Amniotic epithelial cell (primary cell): ENCODE measurements at regions not wholly inside any gene's neighbourhood (a gene's known extent, or its start where the extent isn't known, plus 50 kb on each side); places are given as distances from the start of the nearest gene placed in this dataset.

Source experiments
- DNase-seq: peaks from one replicate; pipeline ENCODE4 v3.0.0-alpha.2; 2010; ENCODE audit warnings: low read depth

DNA sequence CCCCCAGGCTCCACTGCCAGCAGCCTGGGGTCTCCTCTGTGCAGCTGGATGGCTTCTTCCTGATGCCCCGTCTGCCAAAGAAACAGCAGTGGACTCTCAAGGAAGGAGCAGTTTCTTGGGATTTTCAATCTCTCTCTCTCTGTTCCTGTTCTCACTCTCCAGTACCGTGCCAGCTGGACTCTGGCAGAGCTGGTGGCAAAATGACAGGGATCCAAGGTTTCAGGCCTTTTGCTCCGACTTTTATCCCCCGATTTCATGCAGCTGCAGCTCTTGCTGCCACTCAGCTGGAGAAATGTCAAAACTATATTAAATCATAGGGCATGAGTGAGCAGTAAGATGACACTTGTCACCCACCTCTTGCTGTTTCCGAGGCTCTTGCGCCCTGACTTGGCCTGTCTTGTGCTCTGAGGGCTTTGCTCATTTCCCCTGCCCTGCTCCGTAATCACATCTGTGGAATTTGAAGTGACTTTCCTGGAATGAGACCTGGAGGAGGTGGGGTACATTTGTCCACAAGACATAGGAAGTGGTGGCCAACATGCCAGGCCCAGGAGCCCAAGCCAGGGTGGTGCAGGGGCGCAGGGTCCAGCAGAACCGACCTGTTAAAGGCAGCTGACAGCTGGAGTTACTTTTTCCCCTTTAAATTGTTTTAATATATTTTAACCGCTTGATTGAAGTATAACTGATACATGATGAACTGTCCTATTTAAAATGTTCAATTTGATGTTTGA is 576.2 kb downstream of the PTPRU start:
- no peak for DNase-seq

- DNase-seq: no peak
These were observed 575.5 kb downstream of the PTPRU start for GRCh38 chr1:29811727-29812407.

GRCh38 chr1:29811247-29811646 is 574.9 kb downstream of the PTPRU start:
- DNase-seq: no peak

DNA sequence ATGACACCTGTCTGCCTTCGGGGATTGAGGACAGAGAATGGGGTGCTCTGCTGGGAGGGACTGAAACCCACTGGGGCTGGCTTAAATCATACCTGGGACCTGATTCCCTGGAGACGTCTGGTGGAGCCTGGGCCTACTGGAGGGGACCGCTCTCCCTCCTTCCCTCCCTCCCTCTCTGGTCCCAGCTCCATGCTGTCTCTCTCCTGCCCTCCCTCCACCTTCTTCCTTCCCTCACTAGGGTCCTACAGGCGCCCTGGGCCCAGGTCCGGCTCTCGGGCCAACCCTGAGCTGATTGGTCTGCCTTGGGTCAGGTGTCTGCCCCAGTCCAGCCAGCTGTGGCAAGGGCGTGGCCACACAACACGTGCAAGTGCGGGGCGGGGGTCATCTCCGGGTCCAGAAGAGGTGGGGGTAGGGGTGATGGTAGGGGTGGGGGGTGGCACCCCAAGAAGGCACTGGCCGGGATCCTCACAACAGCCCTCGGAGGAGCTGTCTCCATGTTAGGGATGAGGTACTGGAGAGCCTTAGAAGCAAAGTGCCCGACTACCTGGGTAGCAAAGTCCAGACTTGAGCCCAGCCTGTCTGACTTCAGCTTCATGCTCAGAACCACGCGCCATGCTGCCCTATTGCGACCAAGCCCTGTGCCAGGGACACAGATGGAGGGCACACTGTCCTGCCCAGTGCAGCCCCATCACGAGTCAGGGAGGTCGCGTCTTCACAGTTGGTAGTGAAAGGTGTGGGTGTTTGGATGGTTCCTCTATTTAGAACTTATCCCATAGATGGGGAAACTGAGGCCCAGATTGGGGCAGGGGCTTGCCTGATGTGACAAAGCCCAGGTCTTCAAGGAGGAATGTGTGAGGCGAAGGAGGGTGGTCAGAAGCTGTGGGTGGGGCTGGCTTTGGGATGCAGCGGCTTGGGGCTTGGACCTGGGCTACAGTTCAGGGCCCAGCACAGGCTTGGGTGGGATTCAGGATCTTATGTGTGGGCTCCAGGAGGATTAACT is 574.1 kb downstream of the PTPRU start:
- no peak for DNase-seq

- DNase-seq: no peak
These were observed 573.3 kb downstream of the PTPRU start for GRCh38 chr1:29809446-29810120.

GRCh38 chr1:29808141-29808995 is 572.0 kb downstream of the PTPRU start:
- no peak for DNase-seq

DNA sequence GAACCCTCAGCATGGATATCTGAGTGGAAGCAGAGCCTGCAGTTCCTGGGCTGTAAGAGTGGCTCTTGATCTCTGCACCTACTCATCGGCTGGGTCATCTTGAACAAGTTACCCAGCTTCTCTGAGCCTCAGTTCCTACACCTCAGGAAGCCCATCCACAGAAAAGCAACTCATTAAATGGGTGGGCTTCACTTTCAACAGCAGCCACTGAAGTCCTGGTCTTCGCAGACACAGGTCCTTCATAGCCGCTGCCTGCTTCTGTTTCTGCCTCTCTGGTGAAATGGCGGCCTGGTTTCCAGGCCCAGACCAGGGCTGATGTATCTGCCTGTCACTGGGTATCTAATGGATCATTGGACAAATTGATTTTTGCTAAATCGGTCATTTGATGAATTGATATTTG is 571.4 kb downstream of the PTPRU start:
- no peak for DNase-seq

DNA sequence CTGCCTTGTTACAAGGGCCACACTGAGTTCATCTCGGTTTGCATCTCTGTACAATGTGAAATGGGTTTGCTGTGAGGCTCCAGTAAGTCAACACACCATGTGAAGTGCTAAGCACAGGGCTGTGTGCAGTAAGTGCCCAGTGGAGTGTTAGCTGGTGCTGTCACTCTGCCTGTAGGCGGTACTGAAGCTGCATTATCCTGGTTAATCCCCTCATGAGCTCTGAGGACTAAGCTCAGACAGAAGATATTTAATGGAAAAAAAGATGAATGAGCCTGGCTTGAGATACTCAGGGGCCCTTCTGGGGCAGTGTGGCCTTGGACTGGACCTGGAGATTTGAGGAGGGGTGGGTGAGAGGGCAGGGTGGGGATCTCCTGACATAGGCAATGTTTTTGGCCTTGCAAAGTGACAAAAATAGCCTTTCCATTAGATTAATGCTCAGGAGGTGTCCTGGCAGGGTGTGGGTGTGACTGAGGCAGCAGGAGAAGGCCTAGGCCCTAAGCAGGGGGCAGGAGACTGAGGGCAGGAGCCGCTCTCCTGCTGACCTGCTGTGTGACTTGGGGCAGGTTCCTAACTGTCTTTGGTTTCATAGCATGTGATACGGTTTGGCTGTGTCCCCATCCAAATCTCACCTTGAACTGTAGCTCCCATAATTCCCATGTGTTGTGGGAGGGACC is 570.5 kb downstream of the PTPRU start:
- no peak for DNase-seq

GRCh38 chr1:29805896-29806160 is 569.5 kb downstream of the PTPRU start:
- no peak for DNase-seq

DNA sequence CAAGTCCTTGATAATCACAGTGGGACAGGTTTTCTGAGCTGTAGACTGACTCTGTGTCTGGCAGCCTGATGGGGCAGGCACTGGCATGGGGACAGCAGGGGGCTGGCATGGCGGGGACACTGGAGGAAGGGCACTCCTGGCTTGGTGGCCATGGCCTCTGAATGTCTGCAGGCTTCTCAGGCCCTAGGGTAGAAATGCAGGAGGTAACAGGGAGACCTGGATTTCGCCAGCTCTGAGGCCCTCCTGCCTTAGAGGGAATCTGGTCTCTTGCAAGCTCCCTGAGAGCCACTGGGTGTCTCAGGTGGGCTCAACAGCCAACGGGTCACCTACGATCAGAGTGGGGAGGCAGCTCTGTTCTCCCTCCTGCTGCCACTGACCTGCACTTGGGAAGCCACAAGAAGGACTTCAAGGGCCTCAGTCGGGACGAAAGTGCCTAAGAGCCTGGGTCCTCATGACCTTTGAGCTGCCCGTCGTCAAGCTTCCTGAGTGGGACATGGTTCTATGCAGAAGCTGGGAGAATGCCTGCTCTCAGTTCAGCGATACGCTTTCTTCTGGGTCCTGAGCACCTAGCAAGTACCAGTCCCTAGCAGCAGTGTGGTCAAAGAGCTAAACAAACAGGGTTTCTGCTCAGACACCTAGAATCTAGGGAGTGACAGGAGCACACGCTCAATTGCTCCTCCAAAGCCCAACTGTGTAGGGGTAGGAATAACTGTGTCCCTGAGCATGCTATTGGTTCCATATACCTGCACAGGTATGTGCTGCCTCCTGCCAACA is 569.0 kb downstream of the PTPRU start:
- no peak for DNase-seq

DNA sequence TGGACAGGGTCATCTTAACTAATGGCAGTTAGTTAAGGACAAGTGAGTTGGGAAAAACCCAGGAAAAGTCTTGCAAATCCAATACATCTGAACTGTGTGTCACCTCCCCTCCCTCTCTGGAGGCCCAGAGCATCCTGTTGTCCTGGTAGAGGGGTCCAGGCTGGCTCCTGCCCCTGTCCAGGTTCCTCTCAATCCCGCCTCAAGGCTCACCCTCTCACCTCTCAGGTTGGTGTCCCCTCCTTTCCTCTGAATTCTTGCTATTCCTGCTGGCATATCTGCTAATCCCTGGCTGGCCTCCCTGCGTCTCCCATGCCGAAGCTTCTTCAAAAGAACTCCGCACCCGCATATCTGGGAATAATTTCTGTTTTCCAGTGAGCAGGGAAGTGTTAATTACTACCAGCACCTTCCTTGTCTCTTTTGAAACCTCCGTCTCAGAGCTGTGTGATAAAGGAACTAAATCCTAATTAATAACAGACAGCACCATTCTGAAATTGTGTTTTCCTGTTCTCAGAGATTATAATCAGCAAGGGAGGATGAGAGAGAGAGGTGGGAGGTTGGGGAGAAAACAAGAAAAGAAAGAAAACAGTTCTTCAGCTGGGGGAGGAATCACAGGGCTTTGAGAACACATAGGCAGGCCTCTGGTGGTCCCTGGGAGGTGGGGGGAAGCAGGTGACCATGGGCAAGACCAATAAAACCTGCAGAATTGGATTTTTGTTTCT is 568.0 kb downstream of the PTPRU start:
- no peak for DNase-seq

- DNase-seq: no peak
These were observed 567.2 kb downstream of the PTPRU start for GRCh38 chr1:29803486-29803885.

DNA sequence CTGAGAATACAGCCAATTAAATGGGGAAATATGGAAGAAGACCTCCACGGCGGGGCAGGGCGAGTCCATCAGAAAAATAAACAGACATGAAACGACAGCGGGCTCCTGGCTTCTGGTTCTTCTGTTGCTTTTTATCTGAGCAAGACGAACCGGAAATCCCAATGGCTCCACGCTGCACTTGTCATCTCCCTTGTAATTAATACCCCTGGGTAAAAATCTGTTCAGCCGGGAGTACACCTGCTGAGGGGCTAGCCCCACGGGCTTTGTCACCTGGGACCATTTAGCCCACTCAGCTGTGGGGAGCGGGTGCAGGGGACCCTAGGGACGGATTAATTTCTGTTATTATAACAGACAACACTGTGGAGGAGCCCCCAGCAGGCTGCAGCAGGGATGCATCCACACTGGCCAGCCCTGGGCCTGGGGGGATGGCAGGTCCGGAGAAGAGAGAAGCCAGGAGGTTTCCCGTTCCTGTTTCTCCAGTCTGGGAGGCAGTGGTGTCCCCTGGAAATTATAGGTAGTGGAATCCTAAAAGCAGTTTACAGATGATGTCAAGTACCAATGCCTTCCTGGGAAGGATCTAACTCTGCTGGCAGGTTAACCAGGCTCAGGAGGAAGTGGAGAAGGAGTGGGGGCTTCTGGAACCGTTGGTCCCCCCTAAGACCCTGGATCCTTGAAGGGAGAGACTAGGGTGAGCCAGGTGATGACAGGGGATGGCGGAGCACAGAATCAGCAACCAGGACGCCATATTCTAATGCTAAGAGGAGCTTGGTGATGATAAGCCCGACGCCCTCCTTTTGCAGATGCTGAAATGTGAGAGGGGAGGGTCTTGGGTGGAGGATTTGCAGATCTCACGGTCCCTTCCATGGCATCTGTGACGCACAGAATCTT is 566.1 kb downstream of the PTPRU start:
- no peak for DNase-seq

DNA sequence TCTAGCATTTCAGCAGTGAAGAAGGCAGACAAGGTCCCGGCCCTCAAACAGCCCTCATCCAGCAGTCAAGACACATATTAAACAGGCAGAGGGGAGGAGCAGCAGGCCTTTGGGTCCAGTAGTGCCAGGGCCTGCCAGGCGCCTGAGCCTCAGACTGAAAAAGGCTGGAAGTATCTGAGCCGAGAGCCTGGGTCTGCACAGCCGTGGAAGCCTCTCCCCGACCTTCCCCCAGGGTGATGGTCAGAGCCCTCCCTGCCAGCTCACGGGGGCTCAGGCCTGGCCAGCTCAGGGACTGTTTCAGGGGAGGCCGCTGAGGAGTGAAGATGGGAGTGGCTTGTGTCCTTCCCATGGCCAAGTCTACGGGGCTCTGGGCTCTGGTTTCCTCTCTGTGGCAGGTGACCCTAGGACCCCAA is 565.2 kb downstream of the PTPRU start:
- DNase-seq: no peak

DNA sequence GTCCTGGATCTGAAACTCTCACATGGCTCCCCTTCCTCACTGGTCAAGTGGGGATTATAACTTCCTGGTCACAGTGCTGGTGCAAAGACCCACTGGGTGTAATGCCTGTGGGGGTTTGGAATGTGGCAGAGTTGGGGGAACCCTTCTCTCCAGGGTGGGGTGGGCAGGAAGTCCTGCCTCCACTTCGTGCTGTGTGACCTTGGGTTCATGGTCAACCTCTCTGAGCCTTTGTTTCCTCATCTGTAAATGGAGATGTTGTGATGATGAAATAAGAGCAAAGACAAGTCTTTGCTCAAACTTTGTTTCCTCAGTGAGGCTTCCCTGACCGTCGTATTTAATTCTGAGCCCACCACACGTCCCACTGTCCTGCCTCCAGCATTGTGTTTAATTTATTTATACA is 564.7 kb downstream of the PTPRU start:
- DNase-seq: no peak

DNA sequence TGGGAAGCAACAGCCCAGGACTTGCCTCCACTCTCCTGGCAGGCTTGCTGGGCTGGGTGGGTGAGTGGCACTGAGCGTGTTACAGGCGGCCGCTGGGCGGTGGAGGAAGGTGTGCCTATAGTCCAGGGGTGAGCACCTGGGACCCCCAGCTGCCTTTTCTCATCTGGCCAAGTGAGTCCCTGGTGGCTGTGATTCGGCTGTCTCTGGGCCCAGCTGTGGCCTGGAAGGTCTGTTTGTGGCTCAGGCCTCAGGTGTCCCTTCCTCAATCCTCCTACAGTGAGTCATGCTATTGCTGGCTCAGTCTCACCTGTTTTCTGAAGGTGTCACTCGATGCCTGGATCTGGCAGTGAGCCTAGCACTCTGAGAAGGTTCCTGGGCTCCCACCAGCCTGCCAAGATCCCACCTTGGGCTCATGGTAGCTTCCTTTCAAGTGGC is 564.2 kb downstream of the PTPRU start:
- no peak for DNase-seq

DNA sequence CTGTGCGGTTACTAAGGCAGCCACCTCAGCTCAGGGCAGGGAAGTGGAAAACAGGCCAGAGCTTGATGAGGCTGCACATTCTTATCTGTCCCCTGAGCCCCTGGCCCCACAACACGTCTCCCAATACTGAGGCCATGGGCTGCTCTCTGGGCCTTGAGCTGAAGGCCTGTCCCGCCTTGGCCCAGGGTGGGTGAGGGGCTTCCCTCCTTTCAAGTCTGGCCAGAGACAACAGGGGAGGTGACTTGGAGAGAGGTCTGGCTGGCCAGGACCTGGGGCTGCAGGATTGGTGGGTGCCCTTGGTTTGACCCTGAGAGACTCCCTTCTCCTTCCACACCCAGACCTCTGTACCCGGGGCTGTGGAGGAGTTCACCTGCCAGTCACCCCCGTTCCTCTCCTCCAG is 563.8 kb downstream of the PTPRU start:
- DNase-seq: no peak
